Caco-2 (cell line): ENCODE measurements at regions not wholly inside any gene's neighbourhood (a gene's known extent, or its start where the extent isn't known, plus 50 kb on each side); places are given as distances from the start of the nearest gene placed in this dataset.
A peak's percentile ranks its signal among the peaks of the same experiment; 100 is the strongest.

Experiments used
- BruUV-seq: library from RNA; stranded (reverse); fragments of 400-500 nt; replicated peaks from 2 replicates; lab custom pipeline; 2021; lab: Mats Ljungman, UMichigan
- CTCF ChIA-PET: fragments of 300-600 bp; sonication (Branson Sonifier 250); formaldehyde crosslinking; loops from one replicate; lab custom pipeline; 2022; ENCODE audit warnings: antibody characterized with exemption; lab: Charles Lee
- POLR2A ChIA-PET: fragments of 300-600 bp; sonication (Branson Sonifier 250); formaldehyde crosslinking; loops from one replicate; lab custom pipeline; 2022; ENCODE audit warnings: antibody characterized with exemption; lab: Charles Lee
- DNase-seq, 2 experiments: peaks; one replicate each; pipeline versions ENCODE4 v3.0.0 to v3.0.0-alpha.2; 2020 to 2022
- H3K27me3 ChIP-seq: replicated peaks from 2 replicates; pipeline ENCODE4 v1.6.0; 2011; ENCODE audit warnings: low read length; ENCODE audit not compliant: control insufficient read depth, insufficient read depth
- H3K36me3 ChIP-seq: 2 replicates; pipeline ENCODE4 v1.5.1; 2011; ENCODE audit warnings: low read length; ENCODE audit not compliant: control insufficient read depth, insufficient read depth
- H3K4me1 ChIP-seq: fragments of 250-450 bp; sonication (Bioruptor Pico); 2 replicates; pipeline ENCODE4 v1.5.1; 2020; ENCODE audit warnings: mild to moderate bottlenecking
- H3K4me3 ChIP-seq: 2 replicates; pipeline ENCODE4 v1.5.1; 2011; ENCODE audit warnings: low read depth, mild to moderate bottlenecking, control low read depth, low read length
- H3K9me3 ChIP-seq: fragments of 250-450 bp; sonication (Bioruptor Pico); 2 replicates; pipeline ENCODE4 v1.5.1; 2020; ENCODE audit warnings: mild to moderate bottlenecking, moderate library complexity
- H3K27ac Mint-ChIP-seq: one replicate; pipeline ENCODE4 v1.8.0; 2022; ENCODE audit warnings: mixed read lengths; ENCODE audit not compliant: unreplicated experiment
- H3K27me3 Mint-ChIP-seq: one replicate; pipeline ENCODE4 v1.8.0; 2022; ENCODE audit warnings: mixed read lengths; ENCODE audit not compliant: insufficient read depth, unreplicated experiment
- H3K36me3 Mint-ChIP-seq: one replicate; pipeline ENCODE4 v1.8.0; 2022; ENCODE audit warnings: mild to moderate bottlenecking, mixed read lengths; ENCODE audit not compliant: insufficient read depth, unreplicated experiment
- H3K4me1 Mint-ChIP-seq: one replicate; pipeline ENCODE4 v1.8.0; 2022; ENCODE audit warnings: low read depth, mixed read lengths; ENCODE audit not compliant: unreplicated experiment
- H3K4me3 Mint-ChIP-seq: one replicate; pipeline ENCODE4 v1.8.0; 2022; ENCODE audit warnings: mild to moderate bottlenecking, moderate library complexity, mixed read lengths; ENCODE audit not compliant: unreplicated experiment
- H3K9me3 Mint-ChIP-seq: one replicate; pipeline ENCODE4 v1.8.0; 2022; ENCODE audit warnings: mixed read lengths; ENCODE audit not compliant: unreplicated experiment
- CTCF ChIP-seq, 2 experiments: fragments of 200-600 bp in 1 of 2; IDR thresholded peaks; 1 replicate in 1 of 2; 2 replicates in 1 of 2; pipeline versions ENCODE4 v1.5.1 to v1.8.0; 2011 to 2022; ENCODE audit warnings: antibody characterized with exemption in 1 of 2, control low read depth in 1 of 2, inconsistent platforms in 1 of 2, low read depth in 1 of 2, low read length in 1 of 2, mild to moderate bottlenecking in 1 of 2, moderate library complexity in 1 of 2; ENCODE audit not compliant: insufficient read depth in 1 of 2, severe bottlenecking in 1 of 2, unreplicated experiment in 1 of 2
- intact Hi-C: fragments of 100-400 bp; cut with micrococcal nuclease; formaldehyde crosslinking; loops from one replicate; pipeline ENCODE4 v1.10.0; 2022; ENCODE audit not compliant: unreplicated experiment

DNA sequence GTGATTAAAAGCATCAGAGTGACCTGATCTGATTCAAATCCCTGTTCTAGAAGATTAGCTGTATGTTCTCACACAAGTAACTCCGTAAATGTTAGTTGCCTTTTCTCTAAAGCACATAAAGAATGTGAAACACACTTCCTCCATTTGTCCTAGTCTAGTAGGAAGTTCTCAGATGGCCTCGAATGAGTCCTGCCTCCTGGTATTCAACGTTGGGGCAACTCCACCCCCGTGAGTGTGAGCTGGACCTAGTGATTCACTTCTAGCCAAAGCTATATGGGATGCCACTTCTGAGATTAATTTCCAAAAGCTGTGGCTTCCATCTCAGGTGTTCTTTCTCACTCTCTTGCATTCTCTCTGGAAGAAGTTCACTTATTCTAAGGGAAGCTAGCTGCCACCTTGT is 267.6 kb downstream of the GPATCH2 start:
- Mint-ChIP-seq H3K36me3 (no peaks in the 10 kb centered on the region), H3K4me3 (no peak overlapping the region), H3K27ac (no peak overlapping the region), H3K27me3 (no peaks in the 10 kb centered on the region), H3K9me3 (peaks cover 9% of the 10 kb centered on the region), H3K4me1 (no peaks in the 10 kb centered on the region)
- no peaks in the 10 kb centered on the region for H3K4me1 ChIP-seq
- no peak overlapping the region for H3K4me3 ChIP-seq
- no TSS peak for BruUV-seq
- POLR2A ChIA-PET, result no interaction called here
- CTCF ChIA-PET, result no interaction called here
- no peaks in the 10 kb centered on the region for H3K27me3 ChIP-seq
- intact Hi-C loops, result no loop called here
- no peak for DNase-seq
- H3K36me3 ChIP-seq, result no peaks in the 10 kb centered on the region
- no peak for TF ChIP-seq CTCF (IDR thresholded peaks at IDR 0.05; ENCODE audit: insufficient read depth in 1 of 2, low read depth in 1 of 2, low read length in 1 of 2, severe bottlenecking in 1 of 2, unreplicated experiment in 1 of 2)
- H3K9me3 ChIP-seq, result no peaks in the 10 kb centered on the region

- H3K36me3 ChIP-seq, result no peaks in the 10 kb centered on the region
- H3K9me3 Mint-ChIP-seq, result peaks cover 9% of the 10 kb centered on the region
- 0 out of 2 replicates have a peak, but pooled peaks cover under 1% of the 10 kb centered on the region for H3K4me1 ChIP-seq
- BruUV-seq, result no TSS peak
- H3K4me3 ChIP-seq, result no peak overlapping the region
- TF ChIP-seq CTCF (IDR thresholded peaks at IDR 0.05; ENCODE audit: insufficient read depth in 1 of 2, low read depth in 1 of 2, low read length in 1 of 2, severe bottlenecking in 1 of 2, unreplicated experiment in 1 of 2), result no peak
- no peaks in the 10 kb centered on the region for H3K27me3 ChIP-seq
- ChIA-PET CTCF (no interaction called here), POLR2A (no interaction called here)
- DNase-seq, result no peak
- intact Hi-C loops, result no loop called here
- H3K27ac Mint-ChIP-seq, result no peak overlapping the region
- H3K27me3 Mint-ChIP-seq, result no peaks in the 10 kb centered on the region
- no peak overlapping the region for H3K4me3 Mint-ChIP-seq
- H3K9me3 ChIP-seq, result no peaks in the 10 kb centered on the region
- H3K4me1 Mint-ChIP-seq, result no peaks in the 10 kb centered on the region
- no peaks in the 10 kb centered on the region for H3K36me3 Mint-ChIP-seq
Measured at GRCh38 chr1:217360510-217360909, 270.4 kb downstream of the GPATCH2 start.

DNA sequence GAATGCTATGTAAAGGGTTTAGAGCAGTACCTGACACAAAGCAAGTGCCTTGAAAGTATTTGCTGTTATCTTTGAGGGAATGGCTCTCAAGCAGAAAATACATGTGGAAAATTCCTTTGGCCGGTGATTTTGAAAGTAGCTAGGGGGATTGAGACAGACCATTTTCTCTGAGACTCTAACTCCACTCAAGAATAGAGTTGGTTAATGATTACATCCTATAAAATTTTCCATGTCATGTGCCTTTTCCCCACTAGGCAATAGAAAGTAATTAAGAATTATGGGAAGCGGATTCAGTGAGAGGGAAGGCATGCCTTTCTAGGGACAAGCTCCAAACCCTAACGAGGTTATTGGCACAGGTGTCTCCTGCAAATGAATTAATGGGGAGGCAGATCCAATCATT is 276.0 kb downstream of the GPATCH2 start:
- POLR2A ChIA-PET, result no interaction called here
- Histone ChIP-seq H3K9me3 (no peaks in the 10 kb centered on the region), H3K36me3 (no peaks in the 10 kb centered on the region), H3K4me3 (no peak overlapping the region), H3K4me1 (peaks cover 10% of the 10 kb centered on the region; the same call in 1 of the 2 replicates), H3K27me3 (no peaks in the 10 kb centered on the region)
- DNase-seq, result peak in 1 of 2 experiments; percentile 26
- Mint-ChIP-seq H3K27me3 (no peaks in the 10 kb centered on the region), H3K9me3 (peaks cover under 1% of the 10 kb centered on the region), H3K36me3 (no peaks in the 10 kb centered on the region), H3K4me1 (no peaks in the 10 kb centered on the region), H3K27ac (no peak overlapping the region), H3K4me3 (no peak overlapping the region)
- intact Hi-C loops, result no loop called here
- no TSS peak for BruUV-seq
- CTCF ChIA-PET, result no interaction called here
- no peak for TF ChIP-seq CTCF (IDR thresholded peaks at IDR 0.05; ENCODE audit: insufficient read depth in 1 of 2, low read depth in 1 of 2, low read length in 1 of 2, severe bottlenecking in 1 of 2, unreplicated experiment in 1 of 2)
